ENCODE measurements at regions not wholly inside any gene's neighbourhood (a gene's known extent, or its start where the extent isn't known, plus 50 kb on each side); places are given as distances from the start of the nearest gene placed in this dataset.
"Not testable (repeated sequence)": the region's sequence is repeated elsewhere in the genome, so short reads cannot be mapped to it uniquely, and the experiment has no call there.

DNA sequence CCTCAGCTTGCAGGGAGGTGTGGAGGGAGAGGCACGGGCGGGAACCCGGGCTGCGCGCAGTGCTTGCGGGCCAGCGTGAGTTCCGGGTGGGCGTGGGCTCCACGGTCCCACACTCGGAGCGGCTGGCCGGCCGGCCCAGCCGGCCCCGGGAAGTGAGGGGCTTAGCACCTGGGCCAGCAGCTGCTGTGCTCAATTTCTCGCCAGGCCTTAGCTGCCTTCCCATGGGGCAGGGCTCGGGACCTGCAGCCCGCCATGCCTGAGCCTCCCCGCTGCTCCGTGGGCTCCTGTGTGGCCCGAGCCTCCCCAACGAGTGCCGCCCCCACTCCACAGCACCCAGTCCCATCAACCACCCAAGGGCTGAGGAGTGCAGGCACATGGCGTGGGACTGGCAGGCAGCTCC, 83.0 kb upstream of the CDCA7L start:
- TF ChIP-seq POLR2A, POLR2AphosphoS5, EP300 (IDR thresholded peaks at IDR 0.05): not testable (repeated sequence)
- TF ChIP-seq, protein P1, sequence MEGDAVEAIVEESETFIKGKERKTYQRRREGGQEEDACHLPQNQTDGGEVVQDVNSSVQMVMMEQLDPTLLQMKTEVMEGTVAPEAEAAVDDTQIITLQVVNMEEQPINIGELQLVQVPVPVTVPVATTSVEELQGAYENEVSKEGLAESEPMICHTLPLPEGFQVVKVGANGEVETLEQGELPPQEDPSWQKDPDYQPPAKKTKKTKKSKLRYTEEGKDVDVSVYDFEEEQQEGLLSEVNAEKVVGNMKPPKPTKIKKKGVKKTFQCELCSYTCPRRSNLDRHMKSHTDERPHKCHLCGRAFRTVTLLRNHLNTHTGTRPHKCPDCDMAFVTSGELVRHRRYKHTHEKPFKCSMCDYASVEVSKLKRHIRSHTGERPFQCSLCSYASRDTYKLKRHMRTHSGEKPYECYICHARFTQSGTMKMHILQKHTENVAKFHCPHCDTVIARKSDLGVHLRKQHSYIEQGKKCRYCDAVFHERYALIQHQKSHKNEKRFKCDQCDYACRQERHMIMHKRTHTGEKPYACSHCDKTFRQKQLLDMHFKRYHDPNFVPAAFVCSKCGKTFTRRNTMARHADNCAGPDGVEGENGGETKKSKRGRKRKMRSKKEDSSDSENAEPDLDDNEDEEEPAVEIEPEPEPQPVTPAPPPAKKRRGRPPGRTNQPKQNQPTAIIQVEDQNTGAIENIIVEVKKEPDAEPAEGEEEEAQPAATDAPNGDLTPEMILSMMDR (IDR thresholded peaks at IDR 0.05) = not testable (repeated sequence)

Measured in gastroesophageal sphincter (tissue), 3 donors.